Ovary (tissue), 3 donors: ENCODE measurements at regions not wholly inside any gene's neighbourhood (a gene's known extent, or its start where the extent isn't known, plus 50 kb on each side); places are given as distances from the start of the nearest gene placed in this dataset.

Source experiments
- CTCF ChIP-seq, 3 donors: fragments of 450-650 bp in 2 of 3; fragments of 200-600 bp in 1 of 3; IDR thresholded peaks; one replicate each; pipeline versions ENCODE4 v1.5.1 to v1.8.0; 2016 to 2022; ENCODE audit warnings: antibody characterized with exemption in 3 of 3, mild to moderate bottlenecking in 1 of 3
- POLR2A ChIP-seq: fragments of 450-650 bp; IDR thresholded peaks from one replicate; pipeline ENCODE4 v1.6.1; 2017; ENCODE audit warnings: antibody characterized with exemption, mild to moderate bottlenecking, moderate library complexity
- donor health status: DM: no; HTN: no; CAD: no.

DNA sequence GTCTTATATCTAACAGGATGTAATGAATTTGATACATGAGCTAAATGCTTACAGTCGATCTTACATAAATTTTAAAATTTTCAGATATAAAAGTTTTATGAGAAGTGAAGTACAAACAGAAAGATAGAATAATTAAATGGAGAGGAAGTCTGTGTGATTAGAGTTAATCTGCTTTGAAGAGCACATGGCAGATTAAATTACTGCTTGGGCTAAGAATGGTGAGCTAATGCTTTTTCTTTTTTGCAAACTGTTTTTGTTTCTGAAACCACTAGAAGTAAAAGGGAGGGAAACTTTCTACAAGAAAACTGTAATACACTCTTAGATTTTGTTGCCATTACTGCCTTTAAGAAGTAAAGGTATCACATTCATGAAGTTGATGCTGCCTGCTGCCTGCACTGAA, 96.3 kb upstream of the SPRY2 start:
- no peak for TF ChIP-seq POLR2A
- TF ChIP-seq CTCF (IDR thresholded peaks at IDR 0.05) = no peak
